Gastroesophageal sphincter (tissue), 4 donors: ENCODE measurements at regions not wholly inside any gene's neighbourhood (a gene's known extent, or its start where the extent isn't known, plus 50 kb on each side); places are given as distances from the start of the nearest gene placed in this dataset.

Experiments
- ATAC-seq: fragments of 150-250 bp; one replicate; pipeline ENCODE4 v1.9.1; 2016; ENCODE audit warnings: mild to moderate bottlenecking, moderate library complexity
- H3K27ac ChIP-seq, 4 donors: fragments of 200-600 bp; sonication (generic) in 3 of 4; 1 replicate in 3 of 4; 2 replicates in 1 of 4; pipeline ENCODE4 v1.5.1; 2016 to 2019
- H3K27me3 ChIP-seq: fragments of 200-600 bp; sonication (generic); one replicate; pipeline ENCODE4 v1.5.1; 2019
- H3K36me3 ChIP-seq, 2 donors: fragments of 200-600 bp; sonication (generic); one replicate each; pipeline ENCODE4 v1.5.1; 2019; ENCODE audit warnings: control low read depth in 1 of 2
- H3K4me1 ChIP-seq, 3 donors: fragments of 200-600 bp; sonication (generic); 1 replicate in 2 of 3; 2 replicates in 1 of 3; pipeline ENCODE4 v1.5.1; 2016 to 2019; ENCODE audit warnings: control low read depth in 2 of 3
- H3K4me3 ChIP-seq, 2 donors: fragments of 200-600 bp; sonication (generic); one replicate each; pipeline ENCODE4 v1.5.1; 2019; ENCODE audit warnings: mild to moderate bottlenecking in 1 of 2, moderate library complexity in 1 of 2
- H3K9me3 ChIP-seq, 3 donors: fragments of 200-600 bp; sonication (generic); one replicate each; pipeline ENCODE4 v1.5.1; 2017 to 2019; ENCODE audit warnings: control low read depth in 2 of 3
- CTCF ChIP-seq, 4 experiments: fragments of 200-600 bp in 2 of 4; fragments of 450-650 bp in 2 of 4; sonication (generic) in 1 of 4; IDR thresholded peaks; one replicate each; pipeline ENCODE4 v1.5.1; 2017 to 2019; ENCODE audit warnings: antibody characterized with exemption in 4 of 4, mild to moderate bottlenecking in 2 of 4, moderate library complexity in 2 of 4
- EP300 ChIP-seq: sonication (generic); formaldehyde crosslinking; IDR thresholded peaks from one replicate; pipeline ENCODE4 v1.6.1; 2017; ENCODE audit warnings: antibody characterized with exemption, mild to moderate bottlenecking
- POLR2A ChIP-seq, 2 donors: fragments of 450-650 bp; IDR thresholded peaks; one replicate each; pipeline ENCODE4 v1.6.1; 2017; ENCODE audit warnings: antibody characterized with exemption in 2 of 2, mild to moderate bottlenecking in 2 of 2, moderate library complexity in 1 of 2
- POLR2AphosphoS5 ChIP-seq: sonication (generic); formaldehyde crosslinking; IDR thresholded peaks from one replicate; pipeline ENCODE4 v1.6.1; 2017; ENCODE audit warnings: antibody characterized with exemption
- WGBS, 2 donors: methylation state at CpG; one replicate each; pipeline ENCODE4 v1.1.5; 2018; ENCODE audit warnings: low coverage in 1 of 2; 5-methylcytosine and 5-hydroxymethylcytosine counted together

- Histone ChIP-seq H3K27ac (no peak overlapping the region), H3K4me1 (peaks cover 0 to 18% (median 0%) of the 10 kb centered on the region in 3 donors), H3K9me3 (no peaks in the 10 kb centered on the region), H3K4me3 (no peak overlapping the region), H3K36me3 (no peaks in the 10 kb centered on the region), H3K27me3 (no peaks in the 10 kb centered on the region)
- no peak for ATAC-seq
- TF ChIP-seq POLR2AphosphoS5 (no peak), EP300 (no peak), POLR2A (IDR thresholded peaks at IDR 0.05) (no peak), CTCF (IDR thresholded peaks at IDR 0.05) (no peak)
Observed at GRCh38 chr9:3001311-3001710, 157.4 kb upstream of the PUM3 start.

- Histone ChIP-seq H3K4me3 (no peak overlapping the region), H3K27me3 (no peaks in the 10 kb centered on the region), H3K9me3 (no peaks in the 10 kb centered on the region), H3K36me3 (no peaks in the 10 kb centered on the region), H3K27ac (no peak overlapping the region), H3K4me1 (no peaks in the 10 kb centered on the region)
- no peak for ATAC-seq
- WGBS, 2 donors = 75 to 82% methylated on average over 1 of the region's 1 CpG
- TF ChIP-seq POLR2A (IDR thresholded peaks at IDR 0.05) (no peak), EP300 (no peak), CTCF (IDR thresholded peaks at IDR 0.05) (no peak), POLR2AphosphoS5 (no peak)
Observed at GRCh38 chr9:2992427-2992826, 148.5 kb upstream of the PUM3 start.

GRCh38 chr9:2991292-2991691, 147.4 kb upstream of the PUM3 start:
- H3K9me3 ChIP-seq = no peaks in the 10 kb centered on the region
- no peak overlapping the region for H3K4me3 ChIP-seq
- H3K27me3 ChIP-seq = no peaks in the 10 kb centered on the region
- H3K4me1 ChIP-seq = peaks cover 0 to under 1% (median 0%) of the 10 kb centered on the region in 3 donors
- no peaks in the 10 kb centered on the region for H3K36me3 ChIP-seq
- no peak for ATAC-seq
- TF ChIP-seq POLR2A (IDR thresholded peaks at IDR 0.05) (no peak), CTCF (IDR thresholded peaks at IDR 0.05) (no peak), POLR2AphosphoS5 (no peak), EP300 (no peak)
- H3K27ac ChIP-seq = no peak overlapping the region

GRCh38 chr9:2987679-2988078, 143.8 kb upstream of the PUM3 start:
- TF ChIP-seq CTCF (IDR thresholded peaks at IDR 0.05) (no peak), POLR2AphosphoS5 (no peak), POLR2A (IDR thresholded peaks at IDR 0.05) (no peak)
- H3K9me3 ChIP-seq = no peaks in the 10 kb centered on the region
- no peak for ATAC-seq
- H3K4me3 ChIP-seq = no peak overlapping the region
- no peaks in the 10 kb centered on the region for H3K27me3 ChIP-seq
- H3K36me3 ChIP-seq = no peaks in the 10 kb centered on the region
- WGBS, 2 donors = 64 to 76% methylated on average over 6 to 7 of the region's 7 CpGs
- peaks cover 0 to 12% (median 0%) of the 10 kb centered on the region in 3 donors for H3K4me1 ChIP-seq
- no peak overlapping the region for H3K27ac ChIP-seq

- Histone ChIP-seq H3K36me3 (no peaks in the 10 kb centered on the region), H3K27me3 (no peaks in the 10 kb centered on the region), H3K4me1 (peaks cover 0 to 12% (median 0%) of the 10 kb centered on the region in 3 donors), H3K9me3 (no peaks in the 10 kb centered on the region), H3K4me3 (no peak overlapping the region), H3K27ac (no peak overlapping the region)
- 81% methylated on average over 2 of the region's 2 CpGs; no CpG with 5 or more reads in 1 of the 2 donors for WGBS, 2 donors
- ATAC-seq = no peak
- TF ChIP-seq EP300 (no peak), CTCF (IDR thresholded peaks at IDR 0.05) (no peak), POLR2A (IDR thresholded peaks at IDR 0.05) (no peak), POLR2AphosphoS5 (no peak)
Observed at GRCh38 chr9:2985343-2985742, 141.4 kb upstream of the PUM3 start.
